ENCODE measurements at regions not wholly inside any gene's neighbourhood (a gene's known extent, or its start where the extent isn't known, plus 50 kb on each side); places are given as distances from the start of the nearest gene placed in this dataset.

DNA sequence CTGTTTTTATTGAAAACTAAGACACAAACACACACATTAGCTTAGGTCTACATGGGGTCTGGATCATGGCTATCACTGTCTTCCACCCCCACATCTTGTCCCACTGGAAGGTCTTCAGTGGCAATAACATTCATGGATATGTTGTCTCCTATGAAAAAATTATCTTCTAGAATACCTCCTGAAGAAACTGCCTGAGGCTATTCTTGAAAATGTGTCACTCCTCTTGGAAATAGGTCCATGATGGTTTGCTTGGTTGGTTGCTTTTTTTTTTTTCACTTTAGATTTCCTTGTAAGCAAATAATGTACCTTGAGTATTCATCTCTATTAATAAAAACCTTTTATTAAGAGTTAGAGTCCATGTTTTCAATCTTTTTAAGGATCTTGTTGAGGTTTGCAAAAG is 195.3 kb upstream of the PDE5A start:
- no peak for FAIRE-seq

DNA sequence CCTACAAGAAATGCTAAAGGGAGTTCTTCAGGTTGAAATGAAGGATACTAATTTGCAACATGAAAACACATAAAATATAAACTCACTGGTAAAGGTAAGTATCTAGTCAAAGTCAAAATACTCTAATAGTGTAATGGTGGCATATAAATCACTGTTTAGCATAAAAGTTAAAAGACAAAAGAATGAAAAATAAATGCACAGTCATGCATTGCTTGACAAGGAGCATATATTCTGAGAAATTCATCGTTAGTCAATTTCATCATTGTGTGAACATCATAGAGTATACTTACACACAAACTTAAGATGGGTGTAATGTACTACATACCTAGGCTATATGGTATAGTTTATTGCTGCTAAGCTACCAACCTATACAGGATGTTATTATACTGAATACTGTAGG is 194.4 kb upstream of the PDE5A start:
- no peak for FAIRE-seq

DNA sequence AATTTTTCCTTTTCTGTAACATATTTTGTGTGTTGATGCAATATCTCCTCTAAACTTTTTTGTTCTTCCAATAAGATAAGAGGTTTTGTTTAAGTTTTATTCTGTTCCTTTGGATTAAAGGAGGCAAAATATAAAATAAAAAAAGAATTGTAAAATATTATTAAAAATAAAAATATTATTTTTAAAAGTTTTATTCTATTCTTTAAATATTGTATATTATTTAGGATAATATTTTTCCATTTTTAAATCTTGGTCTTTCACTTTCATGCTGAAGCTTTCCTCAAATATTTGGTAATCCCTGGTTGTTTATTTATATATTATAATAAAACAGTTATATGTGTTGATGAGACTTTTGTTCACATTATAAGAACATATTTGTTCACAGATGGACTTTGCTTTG is 187.9 kb upstream of the PDE5A start:
- no peak for FAIRE-seq

DNA sequence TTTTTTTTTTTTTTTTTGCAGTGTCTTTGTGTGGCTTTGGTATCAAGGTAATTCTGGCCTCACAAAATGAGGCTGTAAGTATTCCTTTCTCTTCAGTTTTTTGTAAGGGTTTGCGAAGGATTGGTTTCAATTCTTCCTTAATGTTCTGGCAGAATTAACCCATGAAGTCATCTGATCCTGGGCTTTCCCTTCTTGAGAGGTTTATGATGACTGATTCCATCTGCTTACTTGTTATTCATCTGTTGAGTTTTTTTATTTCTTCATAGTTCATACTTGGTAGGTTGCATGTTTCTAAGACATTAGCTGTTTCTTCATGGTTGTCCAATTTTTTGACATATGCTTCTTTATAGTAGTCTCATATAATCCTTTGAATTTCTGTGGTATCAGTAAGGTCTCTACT is 181.4 kb upstream of the PDE5A start:
- no peak for FAIRE-seq

DNA sequence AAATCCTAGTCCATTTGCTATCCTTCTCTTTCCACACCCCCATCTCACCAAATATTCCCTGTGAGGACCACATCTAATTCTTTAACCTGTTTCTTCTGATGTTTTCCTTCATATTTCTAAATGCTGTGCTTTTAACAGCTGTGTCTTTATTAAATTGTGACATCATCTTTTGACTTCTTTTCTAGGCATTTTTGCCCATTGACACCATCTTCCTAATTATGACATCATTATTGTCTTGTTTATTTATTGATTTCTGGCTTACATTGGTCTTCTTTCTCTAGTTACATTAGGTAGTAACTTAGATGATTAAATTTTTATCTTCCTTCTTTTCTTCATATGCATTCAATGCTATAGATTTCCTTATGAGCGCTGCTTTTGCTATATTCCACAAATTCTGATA is 175.8 kb upstream of the PDE5A start:
- FAIRE-seq, result no peak

DNA sequence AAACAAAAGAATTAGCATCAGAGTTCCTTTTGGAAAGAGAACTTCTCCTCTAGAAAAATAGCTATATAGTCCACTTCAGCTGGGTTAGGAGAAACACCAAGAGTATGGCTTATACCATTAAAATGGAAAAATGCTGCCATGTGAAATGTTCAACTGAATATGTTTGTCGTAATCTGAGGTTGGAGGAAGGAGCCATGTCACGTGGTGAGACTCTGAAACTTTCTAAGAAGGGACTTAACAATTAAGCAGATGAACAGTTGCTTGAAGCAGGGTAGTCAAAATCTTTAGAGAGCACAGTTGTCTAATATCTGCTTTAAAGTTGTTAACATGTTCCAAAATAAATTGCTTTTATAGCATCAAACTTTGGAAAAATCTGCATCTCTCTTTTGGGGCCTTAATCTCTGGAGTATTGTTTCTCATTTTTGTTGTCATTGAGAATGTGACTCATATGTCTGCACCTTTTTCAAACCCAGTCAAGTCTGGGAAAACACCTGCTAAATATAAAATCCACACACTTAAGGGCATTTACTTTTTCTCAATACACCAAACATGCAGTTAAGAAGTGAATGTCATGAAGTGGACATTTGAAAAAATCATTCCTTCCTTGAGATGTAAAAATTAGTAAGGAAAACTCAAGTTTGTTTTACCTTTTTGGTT is 168.8 kb upstream of the PDE5A start:
- no peak for FAIRE-seq

DNA sequence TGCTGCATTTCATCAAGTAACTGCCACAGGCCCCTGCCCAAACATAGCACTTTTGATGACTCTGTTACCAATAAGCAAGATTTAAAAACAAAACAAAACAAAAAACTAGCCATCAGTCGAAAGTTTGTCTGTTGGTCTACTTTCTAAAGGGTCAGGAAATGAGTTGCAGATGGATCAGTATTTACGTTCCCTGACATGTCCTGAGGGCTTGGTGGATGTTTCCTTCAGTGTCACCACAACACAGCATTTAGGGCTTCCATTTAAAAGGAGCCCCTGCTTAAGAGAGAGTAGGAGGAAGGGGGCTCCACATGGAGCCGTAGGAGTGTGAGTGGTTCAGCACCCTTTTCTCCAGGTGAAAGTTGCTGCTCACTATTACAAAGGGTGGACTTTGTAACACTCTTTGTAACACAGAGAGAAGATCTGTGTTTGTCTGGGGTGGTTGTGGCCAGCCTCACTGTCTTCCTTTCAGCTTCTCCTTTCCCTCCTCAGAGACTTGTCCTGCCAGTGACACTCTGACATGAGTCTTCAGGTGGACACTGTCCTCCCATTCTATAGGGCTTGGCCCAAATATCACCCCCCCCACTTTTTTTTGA is 167.5 kb upstream of the PDE5A start:
- FAIRE-seq, result no peak

DNA sequence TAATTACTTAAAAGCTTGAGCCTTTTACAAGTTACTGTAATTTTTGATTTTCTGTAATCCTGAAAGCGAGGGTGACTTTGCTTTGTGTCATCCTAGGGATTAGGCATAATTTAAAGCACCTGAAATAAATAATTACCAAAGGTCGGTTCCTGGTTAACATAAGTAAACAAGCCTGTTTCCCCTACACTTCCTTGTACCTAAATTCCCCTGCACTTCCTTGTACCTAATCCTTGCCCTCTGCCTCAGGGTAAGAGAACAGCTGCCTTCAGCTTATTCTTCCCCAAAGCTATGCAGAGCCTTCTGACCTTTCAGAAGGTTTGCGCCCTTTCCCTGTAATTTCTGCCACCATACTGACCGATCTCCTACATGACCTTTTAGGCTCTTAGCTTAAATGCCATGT is 166.1 kb upstream of the PDE5A start:
- no peak for FAIRE-seq

DNA sequence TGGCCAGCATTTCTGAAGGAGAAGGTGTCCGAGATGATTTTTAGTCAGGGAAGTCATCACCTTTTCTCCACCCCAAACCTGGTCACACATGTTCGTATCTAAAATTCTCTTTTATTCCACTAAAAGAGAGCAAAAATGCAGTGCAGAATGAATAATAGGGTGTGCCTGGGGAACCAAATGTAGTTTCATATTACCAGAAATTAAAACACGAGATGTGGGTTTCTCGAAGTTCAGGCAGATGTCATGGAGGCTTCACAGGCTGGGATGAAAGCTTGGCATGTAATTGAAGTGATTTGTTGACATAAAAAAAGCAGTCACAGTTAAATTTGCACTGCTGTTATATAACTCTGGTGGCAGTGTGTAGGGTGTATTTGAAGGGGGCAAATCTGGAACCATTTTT is 165.5 kb upstream of the PDE5A start:
- no peak for FAIRE-seq

DNA sequence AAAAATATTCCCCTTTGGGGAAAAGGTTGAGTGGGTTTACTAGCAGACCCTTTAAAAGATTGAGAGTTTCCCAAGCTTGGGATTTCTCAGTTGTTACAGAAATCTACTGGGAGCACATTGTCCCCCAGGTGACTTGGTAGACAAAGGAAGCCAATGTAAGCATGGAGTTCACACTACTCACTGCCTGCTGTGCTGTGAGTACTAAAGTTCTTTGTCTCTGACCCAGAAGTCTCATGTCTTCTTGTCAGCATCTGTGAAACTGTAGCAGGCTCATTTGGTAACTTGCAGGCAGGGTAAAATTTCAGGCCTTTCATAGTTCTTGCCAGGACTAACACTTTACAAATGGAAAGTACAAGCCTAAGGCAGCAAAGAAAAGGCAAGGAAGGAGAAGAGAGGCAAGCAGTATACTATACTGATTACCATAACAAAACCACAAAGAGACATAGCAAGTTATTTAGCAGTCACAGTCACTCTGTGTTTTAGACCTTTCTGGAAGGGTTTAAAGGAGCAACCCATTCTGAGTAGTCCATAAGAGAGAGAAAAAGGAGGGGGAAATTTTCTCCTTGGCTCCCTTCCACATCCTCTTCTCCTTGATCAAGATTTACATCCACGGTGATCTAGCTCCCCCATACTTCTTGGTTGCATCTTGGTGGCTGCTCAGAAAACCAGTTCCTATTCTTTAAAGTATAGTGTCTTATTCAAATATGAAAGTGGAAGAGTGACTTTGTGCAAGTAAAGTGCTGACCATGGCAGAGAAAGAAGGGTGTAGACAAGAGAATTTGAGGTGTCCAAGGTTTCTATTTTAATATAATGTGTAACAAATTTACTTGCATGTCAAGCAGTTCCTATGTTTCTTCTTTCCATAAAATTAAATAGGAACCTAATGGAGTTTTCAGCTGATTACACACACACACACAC is 160.0 kb upstream of the PDE5A start:
- FAIRE-seq, result no peak

DNA sequence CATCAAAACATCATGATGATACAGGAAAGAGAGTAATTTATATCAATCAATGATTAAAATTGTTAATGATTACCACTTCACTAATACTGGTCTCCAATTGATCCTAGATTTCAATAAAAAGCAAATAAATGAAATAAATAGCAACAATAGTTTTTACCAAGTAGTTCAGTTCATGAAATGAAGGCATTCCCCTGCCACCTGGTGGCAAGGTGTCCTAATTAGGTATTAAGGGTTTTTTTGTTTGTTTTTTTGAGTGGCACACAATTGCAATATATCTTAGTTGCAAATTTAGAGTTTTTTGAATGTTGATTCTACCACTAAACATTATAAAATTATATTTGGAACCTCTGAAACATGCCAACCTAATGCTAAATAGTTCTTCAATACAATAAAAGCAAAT is 157.4 kb upstream of the PDE5A start:
- FAIRE-seq, result peak; percentile 76

DNA sequence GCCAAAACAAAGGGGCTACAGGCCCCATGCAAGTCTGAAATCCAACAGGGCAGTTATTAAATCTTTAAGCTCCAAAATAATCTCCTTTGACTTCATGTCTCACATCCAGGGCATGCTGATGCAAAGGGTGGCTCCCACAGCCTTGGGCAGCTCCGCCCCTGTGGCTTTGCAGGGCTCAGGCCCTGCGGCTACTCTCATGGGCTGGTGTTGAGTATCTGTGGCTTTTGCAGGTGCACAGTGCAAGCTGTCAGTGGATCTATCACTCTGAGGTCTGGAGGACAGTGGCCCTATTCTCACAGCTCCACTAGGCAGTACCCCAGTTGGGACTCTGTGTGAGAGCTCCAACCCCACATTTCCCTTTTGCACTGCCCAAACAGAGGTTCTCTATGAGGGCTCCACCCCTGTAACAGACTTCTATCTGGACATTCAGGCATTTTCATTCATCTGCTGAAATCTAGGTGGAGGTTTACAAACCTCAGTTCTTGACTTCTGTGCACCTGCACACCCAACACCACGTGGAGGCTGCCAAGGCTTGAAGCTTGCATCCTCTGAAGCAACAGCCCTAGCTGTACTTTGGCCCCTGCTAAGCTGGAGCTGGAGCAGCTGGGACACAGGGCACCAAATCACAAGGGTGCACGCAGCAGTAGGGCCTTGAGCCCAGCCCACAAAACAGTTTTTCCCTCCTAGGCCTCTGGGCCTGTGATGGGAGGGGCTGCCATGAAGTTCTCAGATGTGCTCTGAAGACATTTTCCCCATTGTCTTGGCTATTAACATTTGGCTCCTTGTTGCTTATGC is 154.8 kb upstream of the PDE5A start:
- no peak for FAIRE-seq

DNA sequence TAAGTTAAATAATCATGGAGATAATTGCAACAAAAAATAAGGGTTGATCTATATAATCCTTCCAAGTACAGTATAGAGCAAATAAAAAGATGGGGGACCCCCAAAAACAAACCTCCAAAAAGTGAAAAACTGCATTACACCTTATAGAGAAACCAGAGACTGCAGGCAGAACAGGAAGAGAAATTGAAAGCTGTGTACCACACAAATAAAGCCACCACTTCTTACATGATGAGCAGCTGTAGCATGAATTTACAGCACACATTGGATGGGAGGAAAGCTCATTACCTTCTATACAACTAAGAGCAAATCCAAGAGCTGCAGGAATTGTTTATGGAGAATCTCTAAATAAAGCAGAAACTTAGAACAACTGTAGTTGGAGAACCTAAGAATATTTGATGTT is 152.4 kb upstream of the PDE5A start:
- no peak for FAIRE-seq

DNA sequence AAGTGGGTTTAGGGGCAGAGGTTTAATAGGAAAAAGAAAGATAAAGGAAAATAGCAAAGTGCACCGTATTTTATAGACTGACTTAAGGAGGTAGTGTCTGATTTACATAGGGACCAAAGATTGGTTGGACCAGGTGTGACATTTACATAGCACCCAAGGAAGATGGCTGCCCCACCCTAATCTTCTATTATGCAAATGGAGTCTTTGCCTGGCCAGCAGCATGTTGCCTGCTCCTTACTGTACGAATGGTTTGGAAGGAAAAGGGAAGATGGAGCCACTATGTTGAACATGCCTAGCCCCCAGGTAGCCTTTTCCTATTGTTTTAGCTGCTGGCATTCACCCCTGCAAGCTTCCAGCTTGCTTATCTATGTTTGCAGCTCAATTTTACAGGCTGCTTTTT is 146.2 kb upstream of the PDE5A start:
- no peak for FAIRE-seq

DNA sequence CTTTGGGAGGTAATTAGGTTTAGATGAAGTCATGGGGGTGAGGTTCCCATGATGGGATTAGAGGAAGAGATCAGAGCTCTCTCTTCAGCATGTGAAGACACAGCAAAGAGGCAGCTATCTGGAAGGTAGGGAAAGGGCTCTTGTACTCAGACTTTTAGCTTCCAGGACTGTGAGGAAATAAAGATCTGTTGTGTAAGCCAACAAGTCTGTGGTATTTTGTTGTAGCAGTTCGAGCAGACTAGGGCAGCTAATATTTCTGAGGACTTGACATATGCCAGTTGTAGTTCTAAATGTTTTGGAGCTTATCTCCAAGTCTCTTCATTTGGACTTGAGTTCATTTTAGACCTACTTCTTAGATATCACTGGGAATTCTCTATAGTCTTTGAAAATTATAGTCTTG is 137.3 kb upstream of the PDE5A start:
- FAIRE-seq, result no peak

DNA sequence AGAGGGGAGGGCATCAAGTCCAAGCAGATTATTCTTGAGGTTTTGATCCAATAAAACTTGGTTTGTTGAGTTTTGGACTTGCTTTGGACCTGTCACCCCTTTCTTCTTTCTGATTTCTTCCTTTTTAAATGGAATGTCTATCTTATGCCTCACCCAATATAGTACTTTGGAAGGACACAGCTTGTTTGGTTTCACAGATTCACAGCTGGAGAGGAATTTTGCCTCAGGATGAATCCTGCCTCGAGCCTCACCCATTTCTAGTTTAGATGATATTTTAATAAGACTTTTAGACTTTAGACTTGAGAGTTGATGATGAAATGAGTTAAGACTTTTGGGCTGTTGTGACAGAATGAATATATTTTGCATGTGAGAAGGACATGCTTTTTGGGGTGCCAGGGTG is 136.9 kb upstream of the PDE5A start:
- no peak for FAIRE-seq

DNA sequence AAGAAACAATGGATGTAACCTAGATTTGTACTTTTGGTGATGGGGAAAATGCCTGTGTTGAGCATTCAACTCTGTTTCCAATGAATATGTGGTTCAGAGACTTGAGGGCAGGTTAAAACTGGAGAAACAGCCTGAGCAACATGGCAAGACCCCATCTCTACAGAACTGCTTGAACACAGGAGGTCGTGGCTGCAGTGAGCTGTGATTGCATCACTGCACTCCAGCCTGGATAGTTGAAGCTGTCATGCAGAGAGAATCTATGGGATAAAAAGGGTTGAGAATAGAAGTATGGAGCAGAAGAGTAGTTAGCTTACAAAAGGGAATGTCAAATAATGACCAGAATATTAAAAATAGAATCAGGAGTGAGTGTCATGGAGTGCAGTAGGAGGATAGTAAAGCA is 134.8 kb upstream of the PDE5A start:
- no peak for FAIRE-seq

DNA sequence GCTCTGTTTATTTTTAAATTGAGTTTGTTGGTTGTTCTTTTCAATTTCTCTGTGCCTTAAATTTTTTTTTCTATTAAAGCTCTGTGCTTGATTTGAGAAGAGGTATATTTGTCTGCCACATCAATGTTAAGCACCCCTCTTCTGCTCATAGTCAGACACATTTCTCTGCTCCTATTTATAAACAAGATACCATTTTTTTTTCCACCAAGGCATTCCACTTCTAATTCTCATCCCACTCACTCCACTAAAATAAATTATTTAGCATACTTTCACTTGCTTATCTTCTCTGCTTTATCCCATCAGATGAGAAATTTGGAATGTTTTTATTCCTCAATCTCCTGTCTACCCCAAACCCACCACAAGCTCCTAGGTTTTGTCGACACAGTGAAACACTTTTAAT is 127.0 kb upstream of the PDE5A start:
- no peak for FAIRE-seq

DNA sequence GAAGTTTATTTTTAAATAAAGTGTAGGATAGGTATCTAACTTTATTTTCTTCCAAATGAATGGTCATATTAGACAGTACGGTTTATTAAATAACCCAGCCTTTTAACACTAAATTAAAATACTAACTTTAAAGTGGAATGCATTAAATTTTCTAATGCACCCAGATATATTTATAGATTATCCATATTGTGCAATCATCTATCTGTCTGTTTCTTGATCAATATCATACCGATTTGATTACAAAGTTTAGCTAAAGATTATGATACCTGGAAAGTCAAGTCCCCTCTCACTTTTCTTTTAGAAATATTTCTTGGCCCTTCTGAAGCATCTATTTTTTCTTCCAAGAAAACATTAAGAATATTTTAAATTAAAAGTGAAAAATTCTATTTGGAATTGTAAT is 124.3 kb upstream of the PDE5A start:
- FAIRE-seq, result no peak

DNA sequence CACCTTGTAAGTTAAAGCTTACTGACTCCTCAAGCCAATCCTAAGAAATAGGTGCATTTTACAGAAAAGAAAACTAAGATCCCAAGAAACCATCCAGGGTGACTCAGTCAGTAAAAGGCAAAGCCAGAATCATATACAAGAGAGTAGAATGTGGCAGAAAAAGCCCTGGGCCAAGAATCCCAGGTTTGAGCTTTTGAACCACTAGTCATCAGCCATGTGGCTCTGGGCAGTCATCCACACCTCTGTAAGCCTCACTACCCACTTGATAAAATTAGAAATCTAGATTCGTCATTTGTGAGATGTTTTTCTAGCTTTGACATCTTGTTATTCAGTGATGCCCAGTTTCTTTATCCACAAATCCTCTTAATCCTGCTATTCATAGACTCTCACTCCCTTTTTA is 122.2 kb upstream of the PDE5A start:
- FAIRE-seq, result no peak

DNA sequence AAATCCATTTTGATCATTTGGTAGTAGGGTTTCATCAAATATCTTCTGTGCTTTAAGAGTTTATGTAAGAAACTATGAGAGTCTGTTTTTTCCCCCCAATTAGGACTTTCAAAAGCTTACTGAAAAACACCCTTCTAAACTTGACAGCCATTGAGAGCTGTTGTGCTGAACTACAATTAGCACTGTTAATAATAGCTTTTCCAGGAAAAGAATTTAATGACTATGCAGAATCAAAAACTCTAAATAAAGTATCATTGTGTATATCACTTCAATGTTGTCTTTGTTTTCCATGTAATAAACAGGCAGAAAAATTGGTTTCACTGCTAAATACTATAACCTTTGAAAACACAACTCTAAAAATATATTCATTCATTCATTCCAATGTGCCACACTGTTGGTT is 121.4 kb upstream of the PDE5A start:
- no peak for FAIRE-seq

DNA sequence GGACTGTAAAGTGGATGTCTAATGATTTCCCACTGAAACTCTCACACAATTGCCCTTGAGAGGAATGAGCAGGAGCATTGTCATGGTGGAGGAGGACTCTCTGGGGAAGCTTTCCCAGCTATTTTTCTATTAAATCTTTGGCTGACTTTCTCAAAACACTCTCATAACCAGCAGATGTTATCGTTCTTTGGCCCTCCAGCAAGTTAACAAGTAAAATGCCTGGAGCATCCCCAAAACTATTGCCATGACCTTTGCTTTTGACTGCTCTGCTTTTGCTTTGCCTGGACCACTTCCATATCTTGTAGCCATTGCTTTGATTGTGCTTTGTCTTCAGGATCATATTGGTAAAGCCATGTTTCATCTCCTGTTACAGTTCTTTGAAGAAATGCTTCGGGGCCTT is 120.2 kb upstream of the PDE5A start:
- FAIRE-seq, result no peak

DNA sequence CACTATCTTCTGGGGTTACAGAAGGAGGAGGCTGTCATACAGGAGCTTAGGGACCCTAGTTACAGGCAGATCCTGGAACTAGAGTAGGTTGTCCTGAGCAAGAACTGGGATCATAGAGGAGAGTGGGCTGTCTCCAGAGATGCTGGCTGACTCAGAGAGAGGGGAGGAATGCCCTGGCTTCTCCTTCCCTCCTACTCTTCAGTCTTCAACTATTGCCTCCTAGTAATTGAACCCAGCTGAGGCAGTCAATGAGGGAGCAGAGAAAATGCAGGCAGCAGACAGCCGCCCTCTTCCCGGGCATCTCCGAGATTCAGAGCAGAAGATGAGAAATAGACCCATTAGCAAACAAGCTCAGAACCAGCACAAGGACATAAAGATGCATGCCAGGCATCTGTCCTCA is 118.3 kb upstream of the PDE5A start:
- no peak for FAIRE-seq

DNA sequence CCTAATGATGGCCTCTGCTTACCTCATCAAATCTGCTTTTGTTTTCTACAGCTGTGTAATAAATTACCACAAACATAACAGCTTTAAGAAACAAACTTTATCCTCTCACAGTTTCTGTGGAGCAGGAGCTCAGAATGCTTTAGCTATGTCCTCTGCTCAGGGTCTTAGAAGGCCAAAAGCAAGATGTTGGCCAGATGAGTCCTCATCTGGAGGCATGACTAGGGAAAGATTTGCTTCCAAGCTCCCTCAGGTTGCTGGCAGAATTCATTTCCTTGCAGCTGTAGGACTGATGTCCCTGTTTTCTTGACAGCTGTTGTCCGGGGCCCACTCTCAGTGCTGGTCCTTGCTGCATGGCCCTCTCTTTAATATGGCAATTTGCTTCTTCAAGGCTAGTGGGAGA is 116.7 kb upstream of the PDE5A start:
- no peak for FAIRE-seq
